PC-9 (cell line): ENCODE measurements at regions not wholly inside any gene's neighbourhood (a gene's known extent, or its start where the extent isn't known, plus 50 kb on each side); places are given as distances from the start of the nearest gene placed in this dataset.

Source experiments
- EZH2 ChIP-seq: fragments of 200-600 bp; sonication (generic); IDR thresholded peaks from 2 replicates; pipeline ENCODE4 v1.8.0; 2017; ENCODE audit warnings: antibody characterized with exemption, low read depth
- TF ChIP-seq, protein P1 (sequence below): fragments of 200-600 bp; sonication (generic); conservative IDR thresholded peaks from 2 replicates; pipeline ENCODE4 v1.6.1; 2017; ENCODE audit warnings: mixed run types, antibody characterized with exemption, mild to moderate bottlenecking, moderate library complexity

DNA sequence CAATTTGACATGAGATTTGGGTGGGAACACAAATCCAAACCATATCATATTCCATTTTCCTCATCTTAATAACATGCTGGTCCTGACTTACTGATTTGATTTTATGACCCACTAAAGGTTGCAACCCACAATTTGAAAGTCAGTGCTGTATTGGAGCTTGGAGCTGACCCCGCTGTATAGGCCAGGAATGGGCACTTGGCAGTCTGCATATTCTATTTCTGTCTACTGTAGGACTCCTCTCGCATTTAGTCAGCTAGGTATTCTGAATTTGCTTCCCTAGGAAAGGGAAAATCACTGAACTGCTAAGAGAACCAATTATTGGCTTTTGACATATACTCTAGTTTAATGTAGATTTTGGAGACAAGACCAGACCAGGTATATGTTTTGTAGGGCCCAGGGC is 157.0 kb downstream of the MFSD1 start:
- no peak for TF ChIP-seq EZH2
- TF ChIP-seq, protein P1, sequence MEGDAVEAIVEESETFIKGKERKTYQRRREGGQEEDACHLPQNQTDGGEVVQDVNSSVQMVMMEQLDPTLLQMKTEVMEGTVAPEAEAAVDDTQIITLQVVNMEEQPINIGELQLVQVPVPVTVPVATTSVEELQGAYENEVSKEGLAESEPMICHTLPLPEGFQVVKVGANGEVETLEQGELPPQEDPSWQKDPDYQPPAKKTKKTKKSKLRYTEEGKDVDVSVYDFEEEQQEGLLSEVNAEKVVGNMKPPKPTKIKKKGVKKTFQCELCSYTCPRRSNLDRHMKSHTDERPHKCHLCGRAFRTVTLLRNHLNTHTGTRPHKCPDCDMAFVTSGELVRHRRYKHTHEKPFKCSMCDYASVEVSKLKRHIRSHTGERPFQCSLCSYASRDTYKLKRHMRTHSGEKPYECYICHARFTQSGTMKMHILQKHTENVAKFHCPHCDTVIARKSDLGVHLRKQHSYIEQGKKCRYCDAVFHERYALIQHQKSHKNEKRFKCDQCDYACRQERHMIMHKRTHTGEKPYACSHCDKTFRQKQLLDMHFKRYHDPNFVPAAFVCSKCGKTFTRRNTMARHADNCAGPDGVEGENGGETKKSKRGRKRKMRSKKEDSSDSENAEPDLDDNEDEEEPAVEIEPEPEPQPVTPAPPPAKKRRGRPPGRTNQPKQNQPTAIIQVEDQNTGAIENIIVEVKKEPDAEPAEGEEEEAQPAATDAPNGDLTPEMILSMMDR: no peak
